ENCODE measurements at regions not wholly inside any gene's neighbourhood (a gene's known extent, or its start where the extent isn't known, plus 50 kb on each side); places are given as distances from the start of the nearest gene placed in this dataset.
"Not testable (repeated sequence)": the region's sequence is repeated elsewhere in the genome, so short reads cannot be mapped to it uniquely, and the experiment has no call there.

DNA sequence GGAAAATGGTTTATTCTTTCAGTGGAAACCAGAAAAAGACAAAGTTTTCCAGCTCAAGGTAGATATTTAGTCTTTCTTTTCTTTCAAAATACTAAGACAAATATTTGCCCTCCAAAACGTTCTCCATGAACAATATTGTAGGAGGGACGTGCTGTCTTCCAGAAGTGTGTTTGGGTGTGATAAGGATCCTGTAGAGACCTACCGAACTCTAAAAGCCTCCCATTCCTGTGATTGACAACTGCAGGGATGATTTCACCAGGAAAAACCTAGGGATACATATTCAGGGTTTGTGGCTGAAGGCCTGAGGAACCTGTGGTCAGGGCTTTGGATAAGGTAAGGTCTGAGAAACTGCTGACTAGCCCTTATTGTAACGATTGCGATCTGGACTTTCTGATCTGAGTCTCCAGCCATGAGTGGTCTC, 167.1 kb downstream of the ZNF648 start:
- DNase-seq (ENCODE audit: low spot score) = no peak
- TF ChIP-seq, protein P1, sequence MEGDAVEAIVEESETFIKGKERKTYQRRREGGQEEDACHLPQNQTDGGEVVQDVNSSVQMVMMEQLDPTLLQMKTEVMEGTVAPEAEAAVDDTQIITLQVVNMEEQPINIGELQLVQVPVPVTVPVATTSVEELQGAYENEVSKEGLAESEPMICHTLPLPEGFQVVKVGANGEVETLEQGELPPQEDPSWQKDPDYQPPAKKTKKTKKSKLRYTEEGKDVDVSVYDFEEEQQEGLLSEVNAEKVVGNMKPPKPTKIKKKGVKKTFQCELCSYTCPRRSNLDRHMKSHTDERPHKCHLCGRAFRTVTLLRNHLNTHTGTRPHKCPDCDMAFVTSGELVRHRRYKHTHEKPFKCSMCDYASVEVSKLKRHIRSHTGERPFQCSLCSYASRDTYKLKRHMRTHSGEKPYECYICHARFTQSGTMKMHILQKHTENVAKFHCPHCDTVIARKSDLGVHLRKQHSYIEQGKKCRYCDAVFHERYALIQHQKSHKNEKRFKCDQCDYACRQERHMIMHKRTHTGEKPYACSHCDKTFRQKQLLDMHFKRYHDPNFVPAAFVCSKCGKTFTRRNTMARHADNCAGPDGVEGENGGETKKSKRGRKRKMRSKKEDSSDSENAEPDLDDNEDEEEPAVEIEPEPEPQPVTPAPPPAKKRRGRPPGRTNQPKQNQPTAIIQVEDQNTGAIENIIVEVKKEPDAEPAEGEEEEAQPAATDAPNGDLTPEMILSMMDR (IDR thresholded peaks at IDR 0.05; ENCODE audit: borderline replicate concordance, control extremely low read depth, extremely low read depth, insufficient read depth, missing control alignments) = no peak
- in situ Hi-C loops (cut with MboI; ENCODE audit: low sequenced_read_pairs, unreplicated experiment) = no loop called here

DNA sequence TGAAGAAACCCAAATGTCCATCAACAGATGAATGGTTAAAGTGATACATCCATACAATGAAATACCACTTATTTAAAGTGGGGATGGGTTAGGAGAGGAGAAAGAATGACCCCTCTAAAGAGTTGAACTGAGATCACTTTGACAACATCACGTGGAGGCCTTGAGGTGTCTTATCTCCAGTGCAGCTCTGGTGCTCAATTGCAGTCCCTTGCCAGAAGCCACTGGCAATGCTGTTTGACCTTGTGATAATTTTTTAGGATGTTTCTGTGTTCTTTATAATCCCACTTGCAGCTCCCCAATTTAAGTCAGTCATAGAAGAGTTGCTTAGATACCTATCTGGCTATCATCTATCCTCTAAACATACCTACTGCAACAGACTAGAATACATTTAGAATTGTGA, 167.6 kb downstream of the ZNF648 start:
- no peak for DNase-seq (ENCODE audit: low spot score)
- TF ChIP-seq, protein P1 (IDR thresholded peaks at IDR 0.05; ENCODE audit: borderline replicate concordance, control extremely low read depth, extremely low read depth, insufficient read depth, missing control alignments) = no peak
- in situ Hi-C loops (cut with MboI; ENCODE audit: low sequenced_read_pairs, unreplicated experiment) = no loop called here

DNA sequence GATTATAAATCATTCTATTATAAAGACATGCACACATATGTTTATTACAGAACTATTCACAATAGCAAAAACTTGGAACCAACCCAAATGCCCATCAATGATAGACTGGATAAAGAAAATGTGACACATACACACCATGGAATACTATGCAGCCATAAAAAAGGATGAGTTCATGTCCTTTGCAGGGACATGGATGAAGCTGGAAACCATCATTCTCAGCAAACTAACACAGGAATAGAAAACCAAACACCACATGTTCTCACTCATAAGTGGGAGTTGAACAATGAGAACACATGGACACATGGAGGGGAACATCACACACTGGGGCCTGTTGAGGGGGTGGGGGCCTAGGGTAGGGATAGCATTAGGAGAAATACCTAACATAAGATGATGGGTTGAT, 168.4 kb downstream of the ZNF648 start:
- DNase-seq (ENCODE audit: low spot score); in situ Hi-C loops (cut with MboI; ENCODE audit: low sequenced_read_pairs, unreplicated experiment): not testable (repeated sequence)

- DNase-seq (ENCODE audit: low spot score) = no peak
- in situ Hi-C loops (cut with MboI; ENCODE audit: low sequenced_read_pairs, unreplicated experiment) = no loop called here
- TF ChIP-seq, protein P1 (IDR thresholded peaks at IDR 0.05; ENCODE audit: borderline replicate concordance, control extremely low read depth, extremely low read depth, insufficient read depth, missing control alignments) = no peak
Observed at GRCh38 chr1:181872562-181872961, 188.9 kb downstream of the ZNF648 start.

DNA sequence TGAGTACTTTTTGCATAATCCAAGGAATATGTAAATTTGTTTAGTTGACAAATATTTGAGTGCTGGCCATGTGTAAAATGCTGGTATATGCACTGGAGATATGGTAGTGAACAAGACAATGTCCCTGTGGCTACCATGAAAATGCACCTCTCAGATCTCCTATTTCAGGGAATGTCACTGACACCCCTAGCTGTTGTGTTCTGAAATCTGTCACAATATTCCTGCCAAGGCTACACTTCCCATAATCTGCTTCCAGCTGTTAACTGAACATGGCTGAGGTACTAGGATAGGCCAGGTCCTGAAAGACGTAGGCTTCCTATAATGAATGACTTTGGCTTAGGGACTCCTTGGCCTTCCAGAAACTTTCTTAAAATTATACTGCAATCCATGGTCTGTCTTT, 197.8 kb downstream of the ZNF648 start:
- DNase-seq (ENCODE audit: low spot score) = no peak
- TF ChIP-seq, protein P1 (IDR thresholded peaks at IDR 0.05; ENCODE audit: borderline replicate concordance, control extremely low read depth, extremely low read depth, insufficient read depth, missing control alignments) = no peak
- in situ Hi-C loops (cut with MboI; ENCODE audit: low sequenced_read_pairs, unreplicated experiment) = no loop called here

DNA sequence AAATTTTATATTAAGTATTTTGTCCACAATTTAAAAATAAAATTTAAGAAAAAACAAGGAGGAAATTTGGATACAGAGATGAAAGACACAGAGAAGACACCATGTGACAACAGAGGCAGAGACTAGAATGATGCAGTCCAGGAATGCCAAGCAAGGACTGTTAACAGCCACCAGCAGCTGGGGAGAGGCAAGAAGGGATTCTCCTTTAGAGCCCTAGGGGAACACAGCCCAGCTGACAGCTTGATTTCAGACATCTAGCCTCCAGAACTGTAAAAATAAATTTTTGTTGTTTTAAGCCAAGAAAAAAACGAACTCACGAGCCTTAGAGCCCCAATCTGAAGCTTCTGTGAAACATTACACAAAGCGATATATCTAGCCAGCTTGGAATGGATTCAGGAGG, 198.5 kb downstream of the ZNF648 start:
- TF ChIP-seq, protein P1 (IDR thresholded peaks at IDR 0.05; ENCODE audit: borderline replicate concordance, control extremely low read depth, extremely low read depth, insufficient read depth, missing control alignments) = no peak
- no peak for DNase-seq (ENCODE audit: low spot score)
- in situ Hi-C loops (cut with MboI; ENCODE audit: low sequenced_read_pairs, unreplicated experiment) = no loop called here

- no peak for DNase-seq (ENCODE audit: low spot score)
- in situ Hi-C loops (cut with MboI; ENCODE audit: low sequenced_read_pairs, unreplicated experiment) = no loop called here
- TF ChIP-seq, protein P1 (IDR thresholded peaks at IDR 0.05; ENCODE audit: borderline replicate concordance, control extremely low read depth, extremely low read depth, insufficient read depth, missing control alignments) = no peak
Observed at GRCh38 chr1:181858135-181858534, 203.4 kb downstream of the ZNF648 start.

Measured in GM13976 (cell line).